Stimulated activated CD4-positive, alpha-beta T cell treated with anti-CD3 and anti-CD28 coated beads, Interleukin-4, amount 100 ng/mL, for 48 hours (primary cell): ENCODE measurements at regions not wholly inside any gene's neighbourhood (a gene's known extent, or its start where the extent isn't known, plus 50 kb on each side); places are given as distances from the start of the nearest gene placed in this dataset.

Source experiments
- DNase-seq, 2 donors: peaks; one replicate each; pipeline ENCODE4 v3.0.0-alpha.2; 2020; ENCODE audit warnings: low read depth in 2 of 2

DNA sequence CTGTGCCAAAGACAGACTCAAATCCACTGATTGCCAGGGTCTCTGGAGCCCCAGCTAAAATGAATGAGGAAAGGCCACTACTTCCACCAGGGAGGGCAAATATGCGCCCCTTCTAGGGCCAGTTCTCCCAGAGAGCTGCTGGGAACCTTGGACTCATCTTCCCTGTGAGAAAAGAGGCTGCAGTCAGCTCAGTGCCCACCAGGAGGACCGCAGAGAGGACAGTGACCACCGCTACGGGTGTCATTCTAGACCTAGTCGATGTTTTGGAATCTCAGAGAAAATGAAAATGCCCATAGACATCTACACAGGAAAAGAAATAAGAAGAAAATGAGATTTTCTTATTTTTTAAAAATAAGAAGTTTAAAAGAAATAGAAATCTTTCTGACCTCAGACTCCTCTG, 235.1 kb downstream of the UQCRFS1 start:
- no peak for DNase-seq

DNA sequence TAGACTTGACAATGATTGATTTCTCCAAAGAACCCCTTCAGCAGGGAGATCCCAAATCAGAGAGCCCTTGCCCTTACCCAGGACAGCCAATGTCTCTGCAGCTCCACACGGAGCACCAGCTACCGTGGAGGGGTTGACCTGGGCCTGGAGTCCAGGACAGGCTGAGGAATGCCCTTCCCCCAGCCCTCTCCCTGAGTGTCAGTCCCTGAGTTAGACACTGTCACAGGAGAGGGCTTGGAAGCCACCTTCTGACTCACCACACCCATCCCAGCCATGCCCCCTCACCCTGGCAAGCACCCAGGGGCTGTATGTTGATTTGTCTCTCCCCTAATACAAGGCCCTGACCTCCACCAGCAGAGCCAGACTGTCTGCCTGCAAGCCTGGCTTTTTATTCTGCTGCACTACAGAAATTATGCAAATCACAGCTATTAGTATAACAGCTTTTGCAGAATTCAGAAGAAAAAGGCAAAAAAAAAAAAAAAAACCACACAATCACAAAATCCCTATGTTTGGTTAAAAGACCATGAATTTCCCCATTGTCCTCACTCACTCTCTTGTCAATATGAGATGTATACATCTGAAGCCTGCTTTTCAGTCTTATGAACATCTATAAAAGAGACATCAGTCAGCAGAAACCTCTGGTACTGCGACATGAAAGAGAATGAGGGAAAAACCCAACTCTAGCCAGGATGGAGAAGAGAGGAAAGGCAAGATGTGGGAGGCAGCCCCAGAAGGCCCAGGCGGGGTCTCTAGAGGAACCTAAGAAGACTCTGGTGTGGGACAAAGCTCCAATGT, 240.7 kb downstream of the UQCRFS1 start:
- DNase-seq, result no peak

DNA sequence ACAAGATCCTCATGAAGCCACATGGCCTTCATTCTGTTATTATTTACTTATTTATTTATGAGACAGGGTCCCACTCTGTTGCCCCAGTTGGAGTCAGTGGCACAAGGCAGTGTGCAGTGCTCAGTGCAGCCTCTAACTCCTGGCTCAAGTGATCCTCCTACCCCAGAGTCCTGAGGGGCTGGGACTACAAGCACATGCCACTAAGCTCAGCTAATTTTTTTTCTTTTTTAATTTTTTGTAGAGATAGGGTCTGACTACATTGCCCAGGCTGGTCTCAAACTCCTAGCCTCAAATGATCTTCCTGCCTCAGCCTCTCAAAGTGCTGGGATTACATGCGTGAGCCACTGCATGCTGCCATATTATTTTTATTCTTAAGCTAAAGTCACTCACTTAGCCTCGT, 241.4 kb downstream of the UQCRFS1 start:
- no peak for DNase-seq

DNA sequence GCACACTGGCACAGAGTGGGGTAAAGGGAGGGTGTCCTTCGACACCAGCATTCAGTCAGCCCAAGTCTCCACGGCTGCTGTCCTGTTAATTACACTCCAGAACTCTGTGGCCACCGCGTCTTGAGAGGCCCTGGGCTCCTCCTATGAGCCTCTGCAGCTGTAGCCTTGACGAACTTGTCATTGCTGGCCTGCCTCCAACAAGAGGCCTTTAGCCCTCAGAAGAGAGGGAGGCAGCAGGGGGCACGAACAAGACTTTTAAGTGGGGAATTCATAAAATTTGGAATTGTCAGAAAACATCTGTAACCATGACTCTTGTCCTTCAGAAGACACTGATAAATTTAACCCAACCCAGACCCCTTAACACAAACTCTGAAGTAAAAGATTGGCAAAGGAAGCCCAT, 241.9 kb downstream of the UQCRFS1 start:
- DNase-seq, result no peak

DNA sequence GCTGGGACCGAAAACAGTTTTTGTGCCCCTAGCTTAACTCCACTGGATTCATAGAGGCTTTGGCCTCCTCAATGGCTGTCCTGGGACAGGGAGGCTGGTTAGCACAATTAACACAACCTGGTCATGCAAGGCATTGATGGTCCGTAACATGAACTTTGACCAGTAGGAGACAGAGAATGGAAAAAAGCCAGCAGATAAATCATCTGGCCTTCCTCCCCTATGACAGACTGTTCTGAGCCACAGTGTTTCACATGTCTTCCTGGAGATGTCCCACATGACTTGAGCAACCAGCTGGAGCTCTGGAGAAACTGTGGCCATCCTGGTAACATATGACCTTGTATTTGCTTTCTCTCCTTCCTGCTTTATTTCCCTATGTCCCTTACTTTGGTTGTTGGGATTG, 244.2 kb downstream of the UQCRFS1 start:
- DNase-seq, result no peak

DNA sequence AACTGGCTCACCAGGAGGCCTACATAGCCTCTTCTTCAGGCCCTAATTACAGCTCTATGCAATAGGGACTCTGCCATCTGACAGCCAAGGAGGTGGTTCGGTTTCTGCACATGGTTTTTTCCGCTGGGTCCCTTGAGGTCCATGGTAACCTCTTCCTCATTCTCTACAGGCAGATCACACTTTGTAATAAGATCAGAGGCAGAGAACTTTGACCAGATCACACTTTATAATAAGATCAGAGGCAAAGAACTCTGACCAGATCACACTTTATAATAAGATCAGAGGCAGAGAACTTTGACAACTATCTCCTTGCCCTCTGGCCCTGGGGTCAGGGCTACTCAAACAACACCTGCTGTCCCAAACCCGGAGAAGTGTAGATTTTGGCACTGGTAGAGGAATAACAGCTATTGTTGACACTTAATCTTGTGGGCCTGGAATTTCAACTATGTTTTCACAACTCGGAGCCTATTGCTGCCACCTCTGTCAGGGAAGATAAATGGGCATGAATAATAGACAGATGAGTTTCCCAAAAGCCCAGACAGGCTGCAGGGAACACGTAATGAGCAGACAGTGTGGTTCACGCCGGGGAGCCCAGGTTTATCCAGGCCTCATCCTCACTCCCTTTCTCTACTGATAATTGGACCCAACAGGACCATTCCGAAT, 246.1 kb downstream of the UQCRFS1 start:
- no peak for DNase-seq

DNA sequence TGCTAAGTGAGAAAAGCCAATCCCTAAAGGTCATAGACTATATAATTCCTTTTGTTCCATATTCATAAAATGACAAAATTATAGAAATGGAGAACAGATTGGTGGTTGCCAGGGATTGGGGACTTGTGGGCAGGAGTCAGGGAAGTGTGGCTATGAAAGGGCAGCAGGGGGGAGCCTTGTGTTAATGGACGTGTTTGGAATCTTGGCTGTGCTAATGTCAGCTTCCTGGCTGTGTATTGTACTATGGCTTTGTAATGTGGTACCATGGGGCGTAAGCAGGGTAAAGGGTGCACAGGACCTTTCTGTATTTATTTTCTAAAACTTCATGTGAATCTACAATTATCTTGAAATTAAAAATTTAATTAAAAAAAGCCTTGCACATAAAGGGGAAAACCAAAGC, 248.5 kb downstream of the UQCRFS1 start:
- DNase-seq, result no peak

DNA sequence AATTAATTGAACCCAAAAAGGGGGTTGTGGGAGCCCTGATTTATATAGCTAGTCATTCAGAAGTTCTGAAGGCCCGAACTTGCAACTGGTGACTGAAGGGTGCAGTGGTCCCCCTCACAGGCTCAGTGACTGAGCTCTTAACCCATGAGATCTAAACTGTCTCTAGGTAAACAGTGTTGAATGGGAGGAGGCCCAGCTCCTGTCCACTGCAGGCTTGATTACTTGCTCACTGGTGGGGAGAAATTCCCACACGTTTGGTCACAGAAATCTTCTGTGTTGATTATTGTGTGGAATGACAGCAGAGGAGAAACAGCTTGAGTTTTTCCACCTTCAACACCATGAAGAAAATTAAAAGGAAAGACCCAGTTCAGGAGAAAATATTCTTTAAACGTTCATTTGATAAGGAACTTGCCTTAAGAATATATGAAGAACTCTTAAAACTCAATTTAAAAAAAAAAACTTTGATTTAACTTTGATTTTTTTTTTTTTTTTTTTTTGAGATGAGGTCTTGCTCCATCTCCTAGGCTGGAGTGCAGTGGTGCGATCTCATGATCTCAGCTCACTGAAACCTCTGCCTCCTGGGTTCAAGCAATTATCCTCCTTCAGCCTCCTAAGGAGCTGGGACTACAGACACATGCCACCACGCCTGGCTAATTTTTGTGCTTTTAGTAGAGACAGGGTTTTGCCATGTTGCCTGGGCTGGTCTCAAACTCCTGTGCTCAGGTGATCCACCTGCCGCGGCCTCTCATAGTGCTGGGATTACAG, 249.3 kb downstream of the UQCRFS1 start:
- DNase-seq, result no peak

DNA sequence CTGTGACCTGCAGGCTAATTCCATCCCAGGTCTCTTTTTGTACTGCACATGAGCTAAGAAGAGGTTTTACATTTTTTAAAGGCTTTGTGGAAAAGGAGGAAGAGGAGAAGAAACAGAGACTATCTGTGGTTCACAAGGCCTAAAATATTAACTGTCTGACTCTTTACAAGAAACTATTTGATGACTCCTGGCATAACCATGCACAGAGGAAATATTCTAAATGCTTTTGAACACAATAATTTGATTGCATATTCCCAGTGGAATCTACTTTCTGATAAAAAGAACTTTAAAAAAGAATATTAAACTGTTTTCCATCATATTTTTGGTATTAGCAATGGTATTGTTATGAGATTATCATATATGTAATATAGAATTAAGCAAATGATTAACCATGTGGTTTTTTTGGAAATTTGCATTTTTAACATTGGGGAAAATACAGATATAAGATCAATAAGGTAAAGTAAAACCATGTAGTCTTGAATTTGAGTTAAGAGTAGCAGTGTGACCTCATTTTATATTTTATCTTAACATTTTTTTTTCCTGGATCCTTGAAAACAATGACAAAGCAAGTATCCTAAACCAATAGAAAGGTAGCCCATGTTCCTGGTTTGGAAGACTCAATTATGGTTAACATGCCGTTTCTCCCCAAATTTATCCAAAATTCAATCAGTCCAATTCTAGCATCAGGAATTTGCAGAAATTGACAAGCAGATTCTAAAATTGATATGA, 251.0 kb downstream of the UQCRFS1 start:
- DNase-seq, result no peak

DNA sequence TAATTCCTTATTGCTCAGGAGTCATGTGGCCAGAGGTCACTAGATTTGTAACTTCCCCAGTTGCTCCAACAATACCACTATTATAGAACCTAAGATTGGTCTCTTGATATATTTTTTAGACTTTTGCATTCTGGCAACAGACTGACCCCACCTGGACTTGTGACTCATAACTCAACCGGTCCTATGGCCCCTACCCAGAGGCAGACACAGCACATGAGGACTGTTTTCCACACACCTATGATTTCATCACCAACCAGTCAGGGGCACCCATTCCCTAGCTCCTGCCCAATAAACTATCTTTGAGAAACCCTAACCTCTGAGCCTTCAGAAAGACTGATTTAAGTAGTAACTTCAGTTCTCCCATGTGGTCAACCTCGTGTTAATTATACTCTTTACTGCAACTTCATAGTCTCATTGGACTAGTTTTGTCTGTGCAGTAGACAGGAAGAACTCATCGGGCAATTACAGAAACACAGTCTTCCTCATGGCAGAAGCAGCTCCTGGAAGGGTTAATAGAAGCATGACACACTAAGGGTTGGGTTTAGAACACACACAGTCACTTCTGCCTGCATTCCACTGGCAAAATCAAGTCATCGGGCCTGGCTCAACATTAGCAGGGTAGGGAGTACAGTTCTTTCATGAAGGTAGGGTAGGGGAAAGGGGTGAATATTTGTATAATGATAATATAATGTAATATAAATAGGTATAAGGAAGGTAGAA, 251.8 kb downstream of the UQCRFS1 start:
- DNase-seq, result no peak

DNA sequence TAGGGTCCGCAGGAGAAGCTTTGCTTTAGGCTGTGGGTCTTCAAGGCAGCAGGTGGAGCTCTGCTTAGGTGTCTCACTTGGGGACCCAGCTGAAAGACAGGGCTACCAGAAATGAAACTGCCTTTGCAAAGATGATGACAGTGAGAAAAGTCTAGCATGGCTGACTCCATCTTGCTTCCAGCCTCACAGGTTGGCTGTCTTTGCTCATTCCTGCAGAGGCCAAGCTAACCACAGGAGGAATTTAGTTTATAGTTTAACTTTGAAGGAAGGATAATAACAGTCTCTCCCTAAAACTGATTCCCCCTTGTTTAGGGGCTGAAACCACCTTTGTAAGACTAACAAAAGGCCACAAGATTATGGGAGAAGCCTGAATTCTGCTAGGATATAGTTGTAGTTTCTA, 252.4 kb downstream of the UQCRFS1 start:
- DNase-seq, result no peak

DNA sequence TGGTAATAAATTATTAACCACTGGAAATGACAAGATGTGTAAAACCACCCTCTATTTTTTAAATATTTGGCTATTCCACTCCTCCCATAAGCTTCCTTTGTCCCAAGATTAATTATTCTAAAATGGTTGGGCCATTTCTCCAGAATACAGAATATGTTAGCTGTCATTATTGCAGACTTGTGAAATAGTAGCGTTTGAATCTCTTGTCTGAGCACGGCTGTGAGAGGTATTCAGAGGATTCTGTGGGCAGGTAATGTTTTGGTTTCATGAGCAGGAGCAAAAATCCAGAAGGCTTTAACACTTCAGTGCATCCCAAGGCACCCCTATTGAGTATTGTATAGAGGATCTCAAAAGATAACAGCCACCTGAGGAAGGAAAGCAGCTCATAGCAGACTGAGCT, 256.0 kb downstream of the UQCRFS1 start:
- DNase-seq, result no peak

DNA sequence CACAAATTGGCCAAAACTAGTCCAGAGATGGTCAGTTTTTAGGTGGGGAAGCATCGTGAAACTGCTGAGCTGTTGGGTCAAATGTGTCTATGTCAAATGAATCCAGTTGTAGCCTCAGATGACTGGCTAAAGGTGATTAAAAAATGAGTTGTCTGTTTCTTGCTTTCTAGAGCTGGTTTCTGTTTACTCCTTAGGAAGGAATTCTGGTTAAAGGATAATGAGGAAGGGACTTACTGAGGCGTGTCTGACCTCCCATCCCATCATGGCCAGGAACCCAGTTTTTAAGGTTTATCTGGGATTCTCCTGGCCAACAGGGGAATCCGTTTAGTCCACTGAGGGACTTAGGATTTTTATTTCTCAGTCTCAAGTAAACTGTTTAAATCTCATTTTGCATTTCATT, 256.5 kb downstream of the UQCRFS1 start:
- DNase-seq, result no peak

DNA sequence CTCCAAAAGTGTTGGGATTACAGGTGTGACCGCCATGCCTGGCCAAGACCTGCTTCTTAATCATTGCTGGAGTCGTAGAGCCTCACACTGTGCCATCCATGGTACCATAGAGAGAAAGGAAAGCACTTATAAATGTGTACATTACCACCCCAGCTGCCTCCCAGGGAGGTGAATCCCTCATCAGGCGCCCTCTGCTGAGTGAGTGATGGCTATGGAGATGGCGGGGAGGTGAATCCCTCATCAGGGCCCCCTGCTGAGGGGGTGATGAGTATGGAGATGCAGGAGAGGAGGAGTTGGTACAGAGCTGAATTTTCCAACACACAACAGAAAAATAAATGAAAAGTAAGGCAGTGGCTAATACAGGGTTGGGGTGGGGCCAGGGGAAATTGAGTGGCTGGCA, 263.4 kb downstream of the UQCRFS1 start:
- no peak for DNase-seq

DNA sequence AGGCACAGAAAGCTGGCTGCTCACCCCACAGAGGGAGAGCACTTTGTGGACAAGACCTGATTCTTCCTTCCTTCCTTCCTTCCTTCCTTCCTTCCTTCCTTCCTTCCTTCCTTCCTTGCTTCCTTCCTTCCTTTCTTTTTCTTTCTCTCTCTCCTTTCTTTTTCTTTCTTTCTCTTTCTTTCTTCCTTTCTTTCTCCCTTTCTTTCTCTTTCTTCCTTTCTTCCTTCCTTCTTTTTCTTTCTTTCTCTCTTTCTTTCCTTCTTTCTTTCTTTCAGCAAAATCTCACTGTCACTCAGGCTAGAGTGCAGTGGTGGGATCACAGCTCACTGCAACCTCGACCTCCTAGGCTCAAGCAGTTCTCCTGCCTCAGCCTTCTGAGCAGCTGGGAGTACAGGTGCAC, 263.9 kb downstream of the UQCRFS1 start:
- no peak for DNase-seq

DNA sequence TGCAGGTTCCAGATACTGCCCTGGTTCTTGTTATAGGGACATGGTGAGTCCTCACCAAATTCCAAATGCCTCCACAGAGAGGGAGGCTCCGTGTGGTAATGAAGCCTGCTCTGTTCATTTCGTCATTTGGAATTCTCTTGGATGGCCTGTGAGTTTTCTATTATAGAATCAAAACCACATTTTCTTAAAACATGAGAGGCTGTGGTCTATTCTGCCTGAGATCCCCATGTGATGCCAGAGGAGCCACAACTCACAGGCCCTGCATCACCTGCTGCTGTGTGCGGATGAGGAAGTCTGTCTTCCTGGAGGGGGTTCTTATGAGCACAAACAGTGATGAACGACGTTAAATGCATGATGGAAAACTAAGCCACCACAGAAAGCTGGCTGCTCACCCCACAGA, 264.4 kb downstream of the UQCRFS1 start:
- DNase-seq, result no peak

DNA sequence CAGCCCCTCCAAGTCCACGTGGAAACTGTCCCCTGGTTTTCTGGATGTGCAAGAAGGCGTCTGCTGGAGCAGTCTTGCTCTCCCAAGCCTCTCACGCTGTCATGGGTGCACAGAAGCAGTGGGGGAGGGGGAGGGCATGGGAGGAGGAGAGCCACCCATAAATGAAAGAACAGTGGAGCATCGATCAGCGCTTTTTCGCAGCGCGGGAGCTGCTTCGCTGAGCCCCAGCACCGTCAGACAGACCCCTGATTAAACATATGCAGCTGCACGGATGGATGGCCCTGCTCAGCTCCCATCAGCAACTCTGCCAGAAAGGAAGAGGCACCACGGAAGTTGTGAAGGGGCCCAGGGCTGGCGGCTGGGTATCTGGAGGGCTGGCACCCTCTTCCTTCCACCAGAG, 264.9 kb downstream of the UQCRFS1 start:
- DNase-seq, result no peak

DNA sequence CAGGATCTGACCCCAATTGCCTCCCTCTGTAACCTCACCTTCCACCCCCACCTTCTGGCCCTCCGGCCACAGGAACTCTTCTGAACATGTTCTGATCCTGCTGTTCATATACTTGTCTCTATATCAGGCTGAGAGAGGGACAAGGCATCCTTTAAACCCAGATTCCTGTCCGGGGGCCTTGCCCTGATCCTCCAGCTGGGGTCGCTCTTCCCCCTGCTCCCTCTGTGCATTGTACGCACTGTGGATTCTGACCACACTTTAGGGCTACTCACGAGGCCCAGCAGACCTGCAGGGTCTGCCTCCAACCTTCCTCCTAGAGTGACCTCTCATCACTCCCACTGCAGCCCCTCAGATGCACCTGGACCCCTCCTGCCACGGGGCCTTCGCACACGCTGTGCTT, 269.3 kb downstream of the UQCRFS1 start:
- no peak for DNase-seq

DNA sequence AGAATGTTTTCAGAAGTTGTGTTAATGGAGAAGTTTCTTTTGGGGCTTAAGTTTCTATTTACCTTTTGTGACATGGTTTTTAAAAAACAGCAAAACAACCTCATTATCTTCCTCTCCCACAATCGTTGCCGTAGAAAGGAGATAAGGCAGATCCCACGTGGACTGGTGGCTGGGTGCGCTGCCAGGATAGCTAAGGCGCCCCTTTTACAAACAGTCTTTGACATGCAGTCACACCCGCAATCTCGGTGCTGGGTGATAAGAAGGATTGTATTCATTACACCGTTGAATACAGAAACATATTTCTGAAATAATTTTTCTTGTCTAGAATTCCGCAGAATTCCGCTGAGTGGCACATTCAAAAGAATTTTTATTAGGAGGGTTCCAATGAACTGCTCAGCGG, 271.1 kb downstream of the UQCRFS1 start:
- no peak for DNase-seq

DNA sequence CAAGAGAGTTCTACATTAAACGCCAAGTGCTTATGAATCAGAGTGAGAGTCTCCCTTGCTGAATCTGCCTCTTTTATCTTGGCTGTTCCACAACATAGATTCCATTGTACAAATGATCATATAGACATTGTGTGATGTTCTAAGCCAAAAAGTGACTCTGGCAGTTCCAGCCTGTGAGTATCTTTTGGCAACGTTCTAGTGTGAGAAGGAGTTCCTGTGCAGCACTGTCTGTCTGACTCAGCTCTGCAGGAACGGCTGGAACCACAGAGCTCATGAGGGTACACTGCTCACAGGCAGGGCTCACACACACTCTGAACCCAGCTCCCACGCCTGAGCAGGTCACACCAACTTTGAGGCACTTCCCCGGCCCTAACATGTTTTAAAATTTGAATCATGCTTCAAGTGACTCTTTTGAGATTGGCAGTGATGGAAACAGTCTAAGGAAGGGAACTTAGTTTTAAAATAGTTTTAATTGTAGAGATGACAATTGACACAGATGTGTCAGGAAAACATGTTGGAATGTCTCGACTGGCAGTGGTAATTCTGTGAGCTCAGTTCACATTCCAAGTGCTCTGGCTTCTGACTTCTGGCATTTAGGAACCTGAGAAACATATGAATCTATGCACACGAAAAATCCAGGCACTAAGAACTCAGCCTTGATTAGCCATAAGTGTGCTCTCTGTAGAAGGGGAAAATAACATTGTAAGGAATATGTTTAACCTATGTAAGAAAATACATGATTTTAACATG, 272.0 kb downstream of the UQCRFS1 start:
- DNase-seq, result no peak

DNA sequence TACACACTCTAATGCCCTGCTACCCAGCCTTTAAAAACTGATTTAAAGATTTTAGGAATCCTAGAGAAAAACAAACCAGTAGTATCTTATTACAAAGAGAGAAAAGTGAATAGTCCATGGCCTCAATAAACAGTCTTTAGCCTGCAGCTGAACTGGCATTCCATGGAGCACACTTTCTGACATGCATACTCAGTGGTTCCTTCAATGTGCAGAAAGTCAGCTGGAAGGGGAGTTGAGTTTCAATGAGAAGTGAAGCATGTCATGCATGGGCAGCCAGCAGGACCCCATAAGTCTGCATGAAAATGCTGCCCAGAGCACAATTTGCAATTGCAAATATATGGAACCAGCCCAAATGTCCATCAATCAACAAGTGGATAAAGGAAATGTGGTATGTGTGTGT, 273.7 kb downstream of the UQCRFS1 start:
- no peak for DNase-seq
